HCT116 (cell line): ENCODE measurements at regions not wholly inside any gene's neighbourhood (a gene's known extent, or its start where the extent isn't known, plus 50 kb on each side); places are given as distances from the start of the nearest gene placed in this dataset.

Experiments used
- ATAC-seq: fragments of 200-7000 bp; cut with Tn5 transposase; 2 replicates; pipeline ENCODE4 v1.9.1; 2020; ENCODE audit warnings: mild to moderate bottlenecking, moderate library complexity
- BruUV-seq: library from RNA; stranded (reverse); fragments of 400-500 nt; replicated peaks from 2 replicates; lab custom pipeline; 2021; lab: Mats Ljungman, UMichigan
- CTCF ChIA-PET: fragments of 300-600 bp; sonication (Branson Sonifier 250); formaldehyde crosslinking; loops from one replicate; lab custom pipeline; 2021; ENCODE audit warnings: antibody characterized with exemption; lab: Charles Lee
- POLR2A ChIA-PET: fragments of 300-600, 350-600 bp; sonication (Branson Sonifier 250); formaldehyde crosslinking; loops from one replicate; lab custom pipeline; 2021; ENCODE audit warnings: antibody characterized with exemption; lab: Charles Lee
- RAD21 ChIA-PET, 2 experiments: fragments of 300-600 bp; sonication (Branson Sonifier 250); formaldehyde crosslinking; loops; one replicate each; lab custom pipeline; 2023; ENCODE audit warnings: low total read pairs in 2 of 2; ENCODE audit not compliant: uncharacterized antibody in 2 of 2, unreplicated experiment in 2 of 2, low non-redundant PET in 1 of 2; lab: Charles Lee
- DNase-seq: peaks from one replicate; pipeline ENCODE4 v3.0.0-alpha.2; 2010; ENCODE audit warnings: low read depth, low spot score
- H2AFZ ChIP-seq: fragments of 200-600 bp; shearing (Covaris generic), sonication (generic); 2 replicates; pipeline ENCODE4 v1.6.1; 2017; ENCODE audit warnings: low read depth, mixed run types, mixed read lengths, antibody characterized with exemption, low read length; ENCODE audit not compliant: poor library complexity, severe bottlenecking
- H3K27ac ChIP-seq: 2 replicates; pipeline ENCODE4 v1.5.1; 2012; ENCODE audit warnings: low read depth, low read length
- H3K27me3 ChIP-seq: fragments of 200-600 bp; sonication (generic); 2 replicates; pipeline ENCODE4 v1.6.1; 2016; ENCODE audit warnings: mixed run types, low read length, mixed read lengths; ENCODE audit not compliant: insufficient read depth
- H3K36me3 ChIP-seq, 2 experiments: fragments of 200-500 bp in 1 of 2; fragments of 200-600 bp in 1 of 2; sonication (Bioruptor generic) in 1 of 2; sonication (generic) in 1 of 2; 2 replicates each; pipeline versions ENCODE4 v1.5.1 to v1.6.1; 2014 to 2016; ENCODE audit warnings: low read length in 2 of 2, inconsistent platforms in 1 of 2, mixed read lengths in 1 of 2, mixed run types in 1 of 2; ENCODE audit not compliant: insufficient read depth in 2 of 2, control insufficient read depth in 1 of 2
- H3K4me1 ChIP-seq, 2 experiments: fragments of 200-600 bp in 1 of 2; sonication (generic) in 1 of 2; 2 replicates each; pipeline versions ENCODE4 v1.5.1 to v1.6.1; 2012 to 2017; ENCODE audit warnings: low read length in 2 of 2, inconsistent platforms in 1 of 2, mild to moderate bottlenecking in 1 of 2, mixed read lengths in 1 of 2, mixed run types in 1 of 2, moderate library complexity in 1 of 2; ENCODE audit not compliant: insufficient read depth in 2 of 2, control insufficient read depth in 1 of 2
- H3K4me2 ChIP-seq: fragments of 200-600 bp; sonication (generic); 2 replicates; pipeline ENCODE4 v1.6.1; 2017; ENCODE audit warnings: mixed run types, low read length, mixed read lengths
- H3K4me3 ChIP-seq, 2 experiments: fragments of 200-600 bp in 1 of 2; sonication (generic) in 1 of 2; replicated peaks in 1 of 2; 2 replicates each; pipeline ENCODE4 v1.5.1; 2011 to 2016; ENCODE audit warnings: low read length in 2 of 2, control low read depth in 1 of 2, low read depth in 1 of 2, mild to moderate bottlenecking in 1 of 2, mixed read lengths in 1 of 2, mixed run types in 1 of 2
- H3K79me2 ChIP-seq: fragments of 200-600 bp; sonication (generic); 2 replicates; pipeline ENCODE4 v1.6.1; 2017; ENCODE audit warnings: mild to moderate bottlenecking, mixed run types, low read length, moderate library complexity, mixed read lengths; ENCODE audit not compliant: insufficient read depth
- H3K9ac ChIP-seq: fragments of 200-600 bp; sonication (generic); 2 replicates; pipeline ENCODE4 v1.6.1; 2016; ENCODE audit warnings: low read length, mixed read lengths
- H3K9me2 ChIP-seq: fragments of 200-600 bp; sonication (generic), shearing (Covaris generic); 2 replicates; pipeline ENCODE4 v1.6.1; 2017; ENCODE audit warnings: mixed run types, mild to moderate bottlenecking, moderate library complexity; ENCODE audit not compliant: insufficient read depth
- H3K9me3 ChIP-seq, 2 experiments: fragments of 200-500 bp in 1 of 2; fragments of 200-600 bp in 1 of 2; sonication (Bioruptor generic) in 1 of 2; sonication (generic) in 1 of 2; 2 replicates each; pipeline ENCODE4 v1.6.1; 2014 to 2017; ENCODE audit warnings: low read length in 2 of 2, mixed read lengths in 2 of 2, inconsistent platforms in 1 of 2, low read depth in 1 of 2, mild to moderate bottlenecking in 1 of 2, mixed run types in 1 of 2, moderate library complexity in 1 of 2; ENCODE audit not compliant: control insufficient read depth in 1 of 2, insufficient read depth in 1 of 2
- H4K20me1 ChIP-seq: fragments of 200-600 bp; sonication (generic), shearing (Covaris generic); 2 replicates; pipeline ENCODE4 v1.6.1; 2017; ENCODE audit warnings: mixed run types, mild to moderate bottlenecking, moderate library complexity; ENCODE audit not compliant: insufficient read depth
- CBX3 ChIP-seq: IDR thresholded peaks from 2 replicates; pipeline ENCODE4 v1.6.1; 2012; ENCODE audit warnings: low read depth
- CEBPB ChIP-seq: IDR thresholded peaks from 2 replicates; pipeline ENCODE4 v1.6.1; 2012; ENCODE audit warnings: low read depth
- EGR1 ChIP-seq: IDR thresholded peaks from 2 replicates; pipeline ENCODE4 v1.6.1; 2012; ENCODE audit warnings: low read depth
- ELF1 ChIP-seq: IDR thresholded peaks from 2 replicates; pipeline ENCODE4 v1.6.1; 2012; ENCODE audit warnings: low read depth, borderline replicate concordance
- EZH2 ChIP-seq: fragments of 200-600 bp; sonication (generic); IDR thresholded peaks from 2 replicates; pipeline ENCODE4 v1.6.1; 2017; ENCODE audit warnings: antibody characterized with exemption, mixed run types
- EZH2phosphoT487 ChIP-seq: fragments of 200-600 bp; IDR thresholded peaks from 2 replicates; pipeline ENCODE4 v1.6.1; 2018; ENCODE audit warnings: antibody characterized with exemption, borderline replicate concordance
- JUND ChIP-seq: IDR thresholded peaks from 2 replicates; pipeline ENCODE4 v1.6.1; 2012
- POLR2A ChIP-seq: IDR thresholded peaks from 2 replicates; pipeline ENCODE4 v1.7.0; 2011; ENCODE audit warnings: borderline replicate concordance; ENCODE audit not compliant: insufficient read depth, insufficient read length; ENCODE audit errors: extremely low read depth
- POLR2AphosphoS5 ChIP-seq: IDR thresholded peaks from 2 replicates; pipeline ENCODE4 v1.6.1; 2011; ENCODE audit warnings: mild to moderate bottlenecking, low read depth, low read length, moderate library complexity
- RAD21 ChIP-seq: IDR thresholded peaks from 2 replicates; pipeline ENCODE4 v1.6.1; 2012; ENCODE audit warnings: low read depth, mild to moderate bottlenecking
- SP1 ChIP-seq: IDR thresholded peaks from 2 replicates; pipeline ENCODE4 v1.6.1; 2012; ENCODE audit warnings: low read depth
- SRF ChIP-seq: IDR thresholded peaks from 2 replicates; pipeline ENCODE4 v1.6.1; 2012; ENCODE audit warnings: low read depth
- TCF7L2 ChIP-seq: IDR thresholded peaks from 2 replicates; pipeline ENCODE4 v1.7.0; 2011; ENCODE audit warnings: borderline replicate concordance, inconsistent platforms; ENCODE audit not compliant: insufficient read depth, insufficient read length; ENCODE audit errors: extremely low read depth
- YY1 ChIP-seq: IDR thresholded peaks from 2 replicates; pipeline ENCODE4 v1.6.1; 2011; ENCODE audit warnings: low read length, low read depth, moderate library complexity, mild to moderate bottlenecking; ENCODE audit not compliant: insufficient replicate concordance; ENCODE audit errors: extremely low read depth
- ZFX ChIP-seq: fragments of 450-650 bp; IDR thresholded peaks from 2 replicates; pipeline ENCODE4 v1.6.1; 2017
- ZNF274 ChIP-seq: fragments of 200-500 bp; sonication (Bioruptor generic); IDR thresholded peaks from 2 replicates; pipeline ENCODE4 v1.6.1; 2014; ENCODE audit warnings: mild to moderate bottlenecking, low read depth, low read length, inconsistent platforms
- intact Hi-C: fragments of 100-400 bp; cut with micrococcal nuclease; formaldehyde crosslinking; loops from 2 replicates; pipeline ENCODE4 v1.10.0; 2022
- TF ChIP-seq, protein P1 (sequence below): IDR thresholded peaks from 2 replicates; pipeline ENCODE4 v1.6.1; 2012
- TF ChIP-seq, protein P2 (sequence below): IDR thresholded peaks from 2 replicates; pipeline ENCODE4 v1.6.1; 2012
- TF ChIP-seq, protein P3 (sequence below): IDR thresholded peaks from 2 replicates; pipeline ENCODE4 v1.6.1; 2012; ENCODE audit warnings: low read depth
- TF ChIP-seq, protein P4 (sequence below): IDR thresholded peaks from 2 replicates; pipeline ENCODE4 v1.6.1; 2011; ENCODE audit warnings: mild to moderate bottlenecking, low read length, moderate library complexity; ENCODE audit not compliant: insufficient replicate concordance; ENCODE audit errors: extremely low read depth

DNA sequence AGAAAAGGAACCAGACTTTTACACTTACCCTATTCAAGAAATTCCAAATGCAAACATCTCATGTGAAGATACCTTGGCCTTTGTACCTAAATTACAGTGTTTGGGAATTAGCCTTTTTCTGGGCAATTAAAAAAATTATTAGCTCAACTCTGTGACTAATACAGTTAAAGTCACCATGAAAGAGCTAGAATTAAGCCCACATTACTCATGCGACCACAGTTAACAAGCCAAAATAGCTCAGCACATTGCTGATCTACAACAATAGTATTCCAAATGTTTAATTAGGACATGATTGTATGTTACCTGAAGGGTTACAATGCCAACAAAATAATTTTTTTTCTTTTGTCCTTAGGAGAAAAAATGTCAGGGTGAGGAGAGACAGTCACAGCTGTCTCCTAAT is 263.6 kb upstream of the GPC6 start:
- RAD21 ChIA-PET, result no interaction called here
- Histone ChIP-seq H3K9me3 (peaks cover 6 to 29% of the 10 kb centered on the region in 2 experiments; a peak in 2 of 4 replicates), H4K20me1 (no peaks in the 10 kb centered on the region), H3K27me3 (no peaks in the 10 kb centered on the region), H3K9ac (no peak overlapping the region), H3K36me3 (no peaks in the 10 kb centered on the region), H3K4me2 (no peak overlapping the region), H3K9me2 (no peaks in the 10 kb centered on the region), H3K79me2 (no peaks in the 10 kb centered on the region), H3K4me3 (no peak overlapping the region), H3K27ac (no peak overlapping the region), H2AFZ (no peak overlapping the region), H3K4me1 (no peaks in the 10 kb centered on the region)
- CTCF ChIA-PET, result no interaction called here
- no TSS peak for BruUV-seq
- no peak for TF ChIP-seq SP1
- TF ChIP-seq EZH2, result no peak
- no peak for TF ChIP-seq CBX3
- TF ChIP-seq, protein P1, sequence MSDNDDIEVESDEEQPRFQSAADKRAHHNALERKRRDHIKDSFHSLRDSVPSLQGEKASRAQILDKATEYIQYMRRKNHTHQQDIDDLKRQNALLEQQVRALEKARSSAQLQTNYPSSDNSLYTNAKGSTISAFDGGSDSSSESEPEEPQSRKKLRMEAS, result no peak
- TF ChIP-seq, protein P2, sequence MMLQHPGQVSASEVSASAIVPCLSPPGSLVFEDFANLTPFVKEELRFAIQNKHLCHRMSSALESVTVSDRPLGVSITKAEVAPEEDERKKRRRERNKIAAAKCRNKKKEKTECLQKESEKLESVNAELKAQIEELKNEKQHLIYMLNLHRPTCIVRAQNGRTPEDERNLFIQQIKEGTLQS, result no peak
- no peak for TF ChIP-seq JUND
- no peak for TF ChIP-seq ZFX
- no peak for TF ChIP-seq ZNF274
- TF ChIP-seq YY1, result no peak
- TF ChIP-seq SRF, result no peak
- no peak for TF ChIP-seq TCF7L2
- TF ChIP-seq ELF1, result no peak
- no peak for TF ChIP-seq RAD21
- no peak for TF ChIP-seq EGR1
- TF ChIP-seq POLR2AphosphoS5, result no peak
- TF ChIP-seq CEBPB, result no peak
- TF ChIP-seq EZH2phosphoT487, result no peak
- TF ChIP-seq, protein P3, sequence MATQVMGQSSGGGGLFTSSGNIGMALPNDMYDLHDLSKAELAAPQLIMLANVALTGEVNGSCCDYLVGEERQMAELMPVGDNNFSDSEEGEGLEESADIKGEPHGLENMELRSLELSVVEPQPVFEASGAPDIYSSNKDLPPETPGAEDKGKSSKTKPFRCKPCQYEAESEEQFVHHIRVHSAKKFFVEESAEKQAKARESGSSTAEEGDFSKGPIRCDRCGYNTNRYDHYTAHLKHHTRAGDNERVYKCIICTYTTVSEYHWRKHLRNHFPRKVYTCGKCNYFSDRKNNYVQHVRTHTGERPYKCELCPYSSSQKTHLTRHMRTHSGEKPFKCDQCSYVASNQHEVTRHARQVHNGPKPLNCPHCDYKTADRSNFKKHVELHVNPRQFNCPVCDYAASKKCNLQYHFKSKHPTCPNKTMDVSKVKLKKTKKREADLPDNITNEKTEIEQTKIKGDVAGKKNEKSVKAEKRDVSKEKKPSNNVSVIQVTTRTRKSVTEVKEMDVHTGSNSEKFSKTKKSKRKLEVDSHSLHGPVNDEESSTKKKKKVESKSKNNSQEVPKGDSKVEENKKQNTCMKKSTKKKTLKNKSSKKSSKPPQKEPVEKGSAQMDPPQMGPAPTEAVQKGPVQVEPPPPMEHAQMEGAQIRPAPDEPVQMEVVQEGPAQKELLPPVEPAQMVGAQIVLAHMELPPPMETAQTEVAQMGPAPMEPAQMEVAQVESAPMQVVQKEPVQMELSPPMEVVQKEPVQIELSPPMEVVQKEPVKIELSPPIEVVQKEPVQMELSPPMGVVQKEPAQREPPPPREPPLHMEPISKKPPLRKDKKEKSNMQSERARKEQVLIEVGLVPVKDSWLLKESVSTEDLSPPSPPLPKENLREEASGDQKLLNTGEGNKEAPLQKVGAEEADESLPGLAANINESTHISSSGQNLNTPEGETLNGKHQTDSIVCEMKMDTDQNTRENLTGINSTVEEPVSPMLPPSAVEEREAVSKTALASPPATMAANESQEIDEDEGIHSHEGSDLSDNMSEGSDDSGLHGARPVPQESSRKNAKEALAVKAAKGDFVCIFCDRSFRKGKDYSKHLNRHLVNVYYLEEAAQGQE, result no peak
- TF ChIP-seq, protein P4, sequence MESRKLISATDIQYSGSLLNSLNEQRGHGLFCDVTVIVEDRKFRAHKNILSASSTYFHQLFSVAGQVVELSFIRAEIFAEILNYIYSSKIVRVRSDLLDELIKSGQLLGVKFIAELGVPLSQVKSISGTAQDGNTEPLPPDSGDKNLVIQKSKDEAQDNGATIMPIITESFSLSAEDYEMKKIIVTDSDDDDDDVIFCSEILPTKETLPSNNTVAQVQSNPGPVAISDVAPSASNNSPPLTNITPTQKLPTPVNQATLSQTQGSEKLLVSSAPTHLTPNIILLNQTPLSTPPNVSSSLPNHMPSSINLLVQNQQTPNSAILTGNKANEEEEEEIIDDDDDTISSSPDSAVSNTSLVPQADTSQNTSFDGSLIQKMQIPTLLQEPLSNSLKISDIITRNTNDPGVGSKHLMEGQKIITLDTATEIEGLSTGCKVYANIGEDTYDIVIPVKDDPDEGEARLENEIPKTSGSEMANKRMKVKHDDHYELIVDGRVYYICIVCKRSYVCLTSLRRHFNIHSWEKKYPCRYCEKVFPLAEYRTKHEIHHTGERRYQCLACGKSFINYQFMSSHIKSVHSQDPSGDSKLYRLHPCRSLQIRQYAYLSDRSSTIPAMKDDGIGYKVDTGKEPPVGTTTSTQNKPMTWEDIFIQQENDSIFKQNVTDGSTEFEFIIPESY, result no peak
- TF ChIP-seq POLR2A, result no peak
- no peak for ATAC-seq
- intact Hi-C loops, result no loop called here
- POLR2A ChIA-PET, result no interaction called here
- no peak for DNase-seq
